AG20443 (cell line): ENCODE measurements at regions not wholly inside any gene's neighbourhood (a gene's known extent, or its start where the extent isn't known, plus 50 kb on each side); places are given as distances from the start of the nearest gene placed in this dataset.

Experiments
- DNase-seq: peaks from one replicate; pipeline ENCODE4 v3.0.0; 2012; ENCODE audit warnings: low spot score, mixed read lengths

DNA sequence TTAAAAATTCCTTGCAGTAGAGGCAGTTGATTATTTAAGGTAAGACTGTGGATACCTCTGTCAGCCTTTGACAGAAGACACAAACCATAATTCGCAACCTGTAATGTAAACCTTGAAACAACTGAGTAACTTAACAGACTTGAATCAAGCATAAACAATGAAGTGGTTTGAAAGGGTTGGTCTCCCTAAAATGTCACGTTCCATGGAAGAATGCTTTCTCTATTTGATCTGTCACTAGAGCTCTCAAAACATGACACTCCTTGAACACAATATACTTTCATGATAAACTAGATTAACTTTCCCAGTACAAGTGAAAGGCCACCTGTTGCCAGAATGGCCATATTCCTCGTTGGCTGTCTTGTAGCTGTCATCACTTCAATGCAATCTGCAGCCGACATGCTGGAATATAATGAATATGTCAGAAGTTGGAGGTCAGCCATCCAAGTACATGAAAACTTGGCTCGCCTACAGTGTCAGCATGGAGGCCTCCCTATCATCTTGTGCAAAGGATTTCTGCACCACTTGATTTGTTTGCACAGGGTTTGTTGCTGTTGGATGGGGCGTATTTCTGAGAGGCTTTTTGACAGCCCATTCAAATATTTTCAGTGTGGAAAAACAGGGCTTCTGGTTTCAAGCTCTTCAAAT is 228.0 kb downstream of the TLE4 start:
- no peak for DNase-seq

DNA sequence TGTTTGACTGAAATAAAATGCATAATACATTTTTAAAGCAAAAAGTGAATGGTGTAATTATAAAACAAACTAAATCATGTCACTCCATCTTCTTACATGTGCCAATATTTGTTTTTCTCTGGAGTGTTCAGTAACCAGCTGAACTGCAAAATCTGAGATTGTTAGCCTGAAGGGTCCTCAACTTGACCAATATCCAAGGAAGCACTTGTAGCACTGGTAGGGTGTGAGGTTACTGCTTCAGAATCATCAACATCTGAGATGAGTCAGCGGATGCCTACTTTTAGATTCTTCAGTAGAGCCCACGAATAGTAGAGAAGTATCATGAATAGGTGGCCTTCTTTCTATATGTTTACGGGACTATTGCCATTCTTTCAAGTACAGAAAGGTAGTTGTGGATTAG is 226.7 kb downstream of the TLE4 start:
- no peak for DNase-seq

DNA sequence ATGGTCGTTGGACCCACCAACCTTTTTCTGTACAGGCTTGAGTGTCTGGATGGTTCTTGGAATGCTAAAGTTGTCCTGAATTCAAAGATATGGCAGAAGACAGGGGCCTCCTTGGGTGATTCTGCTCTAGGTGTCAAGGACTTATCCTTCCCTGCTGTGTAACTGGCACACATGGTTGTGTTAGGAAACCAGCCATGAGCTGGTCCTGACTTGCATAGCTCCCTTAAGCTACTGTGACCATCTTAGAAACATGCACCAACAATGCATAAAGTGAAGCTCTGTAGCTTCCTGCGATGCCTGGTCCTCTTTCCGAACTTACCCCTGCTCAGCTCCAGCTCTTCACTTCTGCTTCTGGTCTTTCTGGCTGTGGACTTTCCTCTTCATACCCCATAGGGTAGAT is 224.6 kb downstream of the TLE4 start:
- DNase-seq, result no peak

DNA sequence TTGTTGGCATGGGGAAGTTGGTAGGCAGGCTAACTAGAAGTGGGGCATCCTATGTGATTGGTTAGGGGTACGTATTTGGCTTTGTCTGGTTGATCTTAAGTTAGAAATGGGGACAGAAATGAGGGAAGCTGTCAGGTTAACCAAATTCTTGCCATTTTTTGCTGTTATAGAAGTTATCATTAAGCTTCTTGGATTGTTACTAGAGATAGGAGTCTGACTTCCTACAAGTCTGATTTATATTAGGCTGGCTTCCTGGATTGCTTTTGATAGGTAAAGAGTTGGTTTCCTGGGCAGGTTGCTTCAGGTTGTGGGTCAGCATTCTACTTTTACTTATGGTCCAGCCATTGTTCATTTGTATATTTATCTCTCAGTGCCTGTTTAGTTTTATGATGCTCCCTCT is 216.9 kb downstream of the TLE4 start:
- no peak for DNase-seq

DNA sequence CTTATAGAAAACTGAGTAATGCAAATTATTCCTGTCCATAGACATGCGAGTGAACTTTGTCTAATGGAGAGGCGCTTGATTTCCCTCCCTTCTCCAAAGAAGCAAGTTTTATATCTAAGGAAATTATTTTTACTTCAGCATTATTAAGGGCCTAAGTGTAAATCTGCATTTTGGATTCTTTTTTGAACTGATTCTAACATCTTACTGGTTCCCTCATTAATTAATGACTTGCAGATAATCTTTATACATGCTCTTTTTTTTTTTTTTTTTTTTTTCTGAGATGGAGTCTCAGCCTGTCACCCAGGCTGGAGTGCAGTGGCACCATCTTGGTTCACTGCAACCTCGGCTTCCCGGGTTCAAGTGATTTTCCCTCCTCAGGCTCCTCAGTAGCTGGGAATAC is 209.5 kb downstream of the TLE4 start:
- no peak for DNase-seq

DNA sequence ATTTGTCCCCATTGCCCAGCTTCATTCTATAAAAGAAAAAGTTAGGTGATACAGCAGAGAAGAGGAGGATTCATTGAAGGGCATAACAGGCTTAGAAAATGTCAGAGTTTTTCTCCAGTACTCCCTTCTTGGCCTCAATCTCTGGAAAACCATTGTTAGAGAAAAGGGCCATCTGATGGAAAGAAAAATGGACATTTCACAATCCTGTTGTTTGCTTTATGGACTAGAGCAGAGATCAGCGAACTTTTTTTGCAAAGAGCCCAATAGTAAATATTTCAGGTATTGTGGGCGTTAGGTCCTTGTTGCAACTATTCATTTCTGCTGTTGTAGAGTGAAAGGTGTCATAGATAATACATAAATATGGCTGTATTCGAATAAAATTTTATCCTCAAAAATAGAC is 208.8 kb downstream of the TLE4 start:
- no peak for DNase-seq

DNA sequence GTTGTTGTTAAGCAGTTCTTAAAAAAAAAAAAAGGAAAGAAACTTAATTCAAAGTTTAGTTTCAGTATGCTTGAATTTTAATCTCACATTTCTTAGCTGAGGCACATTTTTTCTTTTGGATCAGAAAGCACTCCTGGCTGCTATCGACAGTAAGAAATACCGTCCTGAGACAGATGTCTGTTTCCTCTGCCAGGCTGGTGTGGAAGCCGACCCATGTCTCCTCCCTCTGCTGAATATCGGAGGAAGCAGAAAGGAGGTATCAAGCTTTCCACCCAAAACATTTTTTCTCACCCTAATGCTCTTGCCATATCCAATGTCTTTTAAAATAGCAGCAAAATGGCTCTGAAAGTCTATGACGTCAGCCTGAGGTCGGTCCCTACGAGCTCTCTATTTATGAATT is 208.1 kb downstream of the TLE4 start:
- DNase-seq, result no peak

DNA sequence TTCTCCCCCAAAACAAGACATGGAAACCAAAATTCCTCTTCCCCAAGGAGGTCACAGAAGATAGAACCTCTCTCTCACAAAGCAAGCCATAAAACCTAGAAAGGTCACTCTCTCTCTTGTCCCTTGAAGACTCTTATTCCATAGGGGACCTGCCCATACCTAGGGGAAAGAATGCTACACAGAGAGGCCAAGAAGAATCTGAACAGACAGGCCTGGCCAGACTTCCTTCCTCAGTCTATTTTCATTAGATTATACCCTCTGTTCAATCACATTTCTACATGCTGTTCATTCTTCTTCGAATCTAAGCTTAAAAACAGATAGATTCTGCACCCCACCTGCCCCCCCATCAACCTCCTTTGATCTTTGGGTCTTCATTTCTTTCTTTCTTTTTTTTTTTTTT is 206.8 kb downstream of the TLE4 start:
- DNase-seq, result no peak

DNA sequence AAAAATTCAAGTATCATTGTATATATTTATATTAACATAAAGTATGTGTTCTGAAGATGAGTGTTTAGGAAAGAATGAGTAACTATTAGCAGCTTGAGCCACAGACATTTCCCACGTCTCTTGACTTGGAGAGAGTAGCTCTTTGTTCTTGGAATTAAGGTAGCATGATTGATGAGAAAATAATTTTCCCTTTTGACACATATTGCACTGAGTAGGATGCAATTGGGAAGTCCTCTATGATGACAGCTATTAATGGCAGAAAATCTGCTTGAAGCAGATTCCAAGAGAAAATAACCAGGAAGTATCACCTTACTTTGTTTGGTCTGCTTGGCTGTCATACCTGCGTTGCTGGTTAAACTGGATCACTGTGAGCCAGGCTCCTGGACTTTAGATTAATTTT is 204.8 kb downstream of the TLE4 start:
- no peak for DNase-seq
